ENCODE measurements at regions not wholly inside any gene's neighbourhood (a gene's known extent, or its start where the extent isn't known, plus 50 kb on each side); places are given as distances from the start of the nearest gene placed in this dataset.
"Not testable (repeated sequence)": the region's sequence is repeated elsewhere in the genome, so short reads cannot be mapped to it uniquely, and the experiment has no call there.

DNA sequence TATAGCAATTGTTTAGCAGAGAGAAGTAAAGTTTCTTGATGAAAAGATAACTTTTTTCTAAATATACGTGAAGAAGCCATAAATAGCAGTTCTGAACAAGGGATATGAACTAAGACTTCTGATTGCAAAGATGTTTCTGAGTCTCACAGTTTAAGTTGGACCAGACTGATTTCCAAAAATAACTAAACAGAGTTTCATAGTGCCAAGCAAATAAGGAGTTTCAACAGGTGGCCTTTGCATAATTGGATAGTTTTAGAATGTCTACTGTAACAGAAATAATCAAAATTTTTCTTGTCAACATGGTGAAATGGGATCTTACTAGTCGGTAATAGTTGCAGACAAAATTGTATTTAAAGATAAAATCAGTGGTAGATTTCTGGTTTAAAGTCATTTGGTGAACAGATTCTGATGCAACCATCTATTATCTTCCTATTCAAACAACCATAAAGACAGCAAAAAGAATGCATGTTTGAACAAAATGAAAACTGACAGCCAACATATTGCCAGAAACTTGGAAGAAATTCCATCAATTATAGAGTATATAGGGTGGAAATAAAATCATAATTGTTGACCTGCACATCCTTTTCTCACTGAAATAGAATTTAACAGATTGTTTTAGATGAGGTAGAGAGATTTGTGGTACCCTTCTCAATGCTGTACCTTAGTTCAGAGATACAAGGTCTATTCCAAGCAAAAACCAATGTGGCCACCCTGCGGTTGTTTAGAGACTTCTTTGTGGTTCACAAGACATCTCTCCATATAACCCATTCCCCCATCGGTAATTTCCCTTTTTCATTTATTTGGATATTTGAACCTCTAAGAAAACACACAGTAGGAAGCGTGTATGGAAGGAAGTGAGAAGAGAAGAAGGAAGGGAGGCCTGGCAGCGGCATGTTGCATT, 275.3 kb downstream of the COG6 start:
- peaks cover 0 to 3% of the 10 kb centered on the region in 2 experiments for H3K9me3 ChIP-seq (ENCODE audit: control insufficient read depth in 1 of 2, insufficient read depth in 1 of 2, low read length in 2 of 2)
- H3K36me3 ChIP-seq (ENCODE audit: insufficient read depth, low read length), result no peaks in the 10 kb centered on the region
- H3K4me1 Mint-ChIP-seq (ENCODE audit: low read depth), result peaks cover 15% of the 10 kb centered on the region
- TF ChIP-seq, protein P1, sequence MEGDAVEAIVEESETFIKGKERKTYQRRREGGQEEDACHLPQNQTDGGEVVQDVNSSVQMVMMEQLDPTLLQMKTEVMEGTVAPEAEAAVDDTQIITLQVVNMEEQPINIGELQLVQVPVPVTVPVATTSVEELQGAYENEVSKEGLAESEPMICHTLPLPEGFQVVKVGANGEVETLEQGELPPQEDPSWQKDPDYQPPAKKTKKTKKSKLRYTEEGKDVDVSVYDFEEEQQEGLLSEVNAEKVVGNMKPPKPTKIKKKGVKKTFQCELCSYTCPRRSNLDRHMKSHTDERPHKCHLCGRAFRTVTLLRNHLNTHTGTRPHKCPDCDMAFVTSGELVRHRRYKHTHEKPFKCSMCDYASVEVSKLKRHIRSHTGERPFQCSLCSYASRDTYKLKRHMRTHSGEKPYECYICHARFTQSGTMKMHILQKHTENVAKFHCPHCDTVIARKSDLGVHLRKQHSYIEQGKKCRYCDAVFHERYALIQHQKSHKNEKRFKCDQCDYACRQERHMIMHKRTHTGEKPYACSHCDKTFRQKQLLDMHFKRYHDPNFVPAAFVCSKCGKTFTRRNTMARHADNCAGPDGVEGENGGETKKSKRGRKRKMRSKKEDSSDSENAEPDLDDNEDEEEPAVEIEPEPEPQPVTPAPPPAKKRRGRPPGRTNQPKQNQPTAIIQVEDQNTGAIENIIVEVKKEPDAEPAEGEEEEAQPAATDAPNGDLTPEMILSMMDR (IDR thresholded peaks at IDR 0.05), result no peak
- intact Hi-C loops (cut with DNase I, micrococcal nuclease), result no loop called here
- H3K4me3 Mint-ChIP-seq, result no peak overlapping the region
- ATAC-seq (ENCODE audit: poor library complexity) (no peak), DNase-seq (no peak)
- POLR2A ChIA-PET, result no interaction called here
- no peak overlapping the region for H3K27ac ChIP-seq (ENCODE audit: low read depth in 1 of 2, low read length in 2 of 2)
- H3K4me3 ChIP-seq (ENCODE audit: low read length), result no peak overlapping the region
- H3K9me3 Mint-ChIP-seq, result no peaks in the 10 kb centered on the region
- H3K4me1 ChIP-seq (ENCODE audit: insufficient read depth, low read length), result no peaks in the 10 kb centered on the region
- H3K27me3 Mint-ChIP-seq, result no peaks in the 10 kb centered on the region
- no peak overlapping the region for H3K27ac Mint-ChIP-seq
- H3K27me3 ChIP-seq (ENCODE audit: control insufficient read depth in 1 of 2, insufficient read depth in 2 of 2, low read length in 2 of 2), result peaks cover 0 to 3% of the 10 kb centered on the region in 2 experiments
- CTCF ChIA-PET, result no interaction called here
- H3K36me3 Mint-ChIP-seq (ENCODE audit: low read depth), result no peaks in the 10 kb centered on the region

GRCh38 chr13:39931505-39931904, 276.0 kb downstream of the COG6 start:
- no peak overlapping the region for H3K27ac ChIP-seq (ENCODE audit: low read depth in 1 of 2, low read length in 2 of 2)
- no peak overlapping the region for H3K4me3 Mint-ChIP-seq
- intact Hi-C loops (cut with DNase I, micrococcal nuclease), result no loop called here
- H3K36me3 ChIP-seq (ENCODE audit: insufficient read depth, low read length), result no peaks in the 10 kb centered on the region
- H3K4me3 ChIP-seq (ENCODE audit: low read length), result no peak overlapping the region
- H3K9me3 ChIP-seq (ENCODE audit: control insufficient read depth in 1 of 2, insufficient read depth in 1 of 2, low read length in 2 of 2), result no peaks in the 10 kb centered on the region
- no peak for DNase-seq
- ATAC-seq (ENCODE audit: poor library complexity), result no peak
- no peaks in the 10 kb centered on the region for H3K4me1 ChIP-seq (ENCODE audit: insufficient read depth, low read length)
- H3K36me3 Mint-ChIP-seq (ENCODE audit: low read depth), result no peaks in the 10 kb centered on the region
- H3K27me3 Mint-ChIP-seq, result no peaks in the 10 kb centered on the region
- H3K27me3 ChIP-seq (ENCODE audit: control insufficient read depth in 1 of 2, insufficient read depth in 2 of 2, low read length in 2 of 2), result peaks cover 0 to 3% of the 10 kb centered on the region in 2 experiments
- peaks cover 15% of the 10 kb centered on the region for H3K4me1 Mint-ChIP-seq (ENCODE audit: low read depth)
- POLR2A ChIA-PET, result no interaction called here
- TF ChIP-seq, protein P1 (IDR thresholded peaks at IDR 0.05), result no peak
- no peaks in the 10 kb centered on the region for H3K9me3 Mint-ChIP-seq
- CTCF ChIA-PET, result no interaction called here
- H3K27ac Mint-ChIP-seq, result no peak overlapping the region

- peaks cover 25% of the 10 kb centered on the region for H3K4me1 Mint-ChIP-seq (ENCODE audit: low read depth)
- intact Hi-C loops (cut with DNase I, micrococcal nuclease); H3K36me3 ChIP-seq (ENCODE audit: insufficient read depth, low read length); DNase-seq; H3K27ac ChIP-seq (ENCODE audit: low read depth in 1 of 2, low read length in 2 of 2); H3K4me3 ChIP-seq (ENCODE audit: low read length); H3K27me3 ChIP-seq (ENCODE audit: control insufficient read depth in 1 of 2, insufficient read depth in 2 of 2, low read length in 2 of 2); H3K9me3 Mint-ChIP-seq; H3K4me1 ChIP-seq (ENCODE audit: insufficient read depth, low read length); H3K4me3 Mint-ChIP-seq; H3K36me3 Mint-ChIP-seq (ENCODE audit: low read depth); ATAC-seq (ENCODE audit: poor library complexity); H3K27ac Mint-ChIP-seq; H3K9me3 ChIP-seq (ENCODE audit: control insufficient read depth in 1 of 2, insufficient read depth in 1 of 2, low read length in 2 of 2); POLR2A ChIA-PET; H3K27me3 Mint-ChIP-seq: not testable (repeated sequence)
- CTCF ChIA-PET, result interaction anchor here (1.0 kb wide), 1 partner anchor 10 kb away, joined by 3 read pairs; no protein-coding TSS in a partner anchor
Observed at GRCh38 chr13:39932514-39932913, 277.1 kb downstream of the COG6 start.
